ENCODE measurements at regions not wholly inside any gene's neighbourhood (a gene's known extent, or its start where the extent isn't known, plus 50 kb on each side); places are given as distances from the start of the nearest gene placed in this dataset.

DNA sequence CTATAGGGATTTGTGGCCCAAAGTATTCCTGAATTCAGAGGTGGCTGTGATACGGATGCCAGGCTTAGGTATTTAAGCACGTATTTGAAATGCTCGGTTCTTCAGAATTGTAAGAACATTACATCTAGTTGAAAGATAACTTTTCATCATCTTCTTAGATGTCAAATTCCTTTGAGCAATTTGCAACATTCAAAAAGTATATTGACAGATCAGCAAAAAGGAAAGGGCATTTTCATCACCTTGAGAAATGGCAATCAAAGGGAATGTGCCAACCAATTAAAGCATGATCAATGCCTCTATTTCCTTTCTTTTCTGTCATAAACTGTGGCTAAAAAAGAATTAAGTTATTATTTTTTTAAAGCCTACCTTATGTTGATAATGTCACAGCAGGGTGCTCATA, 66.3 kb upstream of the LRRTM4 start:
- Histone ChIP-seq H3K79me2 (ENCODE audit: insufficient read depth, low read length) (no peaks in the 10 kb centered on the region), H2BK20ac (ENCODE audit: low read depth, low read length, poor library complexity, severe bottlenecking) (no peak overlapping the region), H3K79me1 (ENCODE audit: insufficient read depth, low read depth, low read length, poor library complexity, severe bottlenecking) (no peaks in the 10 kb centered on the region), H4K5ac (ENCODE audit: insufficient read length, low read depth, low read length) (no peak overlapping the region), H3K9ac (ENCODE audit: extremely low read depth, insufficient read length, low read length) (no peak overlapping the region), H3K9me3 (ENCODE audit: control insufficient read depth, low read depth, low read length) (no peaks in the 10 kb centered on the region), H4K8ac (replicated peaks; ENCODE audit: insufficient read length, low read depth, low read length) (no peak overlapping the region), H2BK15ac (ENCODE audit: low read depth, low read length) (no peak overlapping the region), H3K4me2 (ENCODE audit: insufficient read depth, insufficient read length, low read length) (no peak overlapping the region), H2AFZ (ENCODE audit: low read length) (no peak overlapping the region), H2BK5ac (ENCODE audit: insufficient read length, low read length) (no peak overlapping the region), H3K23me2 (ENCODE audit: insufficient read length, low read depth, low read length, poor library complexity, severe bottlenecking) (peaks cover 3% of the 10 kb centered on the region), H2BK120ac (ENCODE audit: low read depth, low read length, poor library complexity, severe bottlenecking) (no peak overlapping the region), H2AK5ac (ENCODE audit: insufficient read length, low read length) (no peak overlapping the region), H2BK12ac (ENCODE audit: insufficient read length, low read depth, low read length) (no peak overlapping the region), H4K91ac (ENCODE audit: insufficient read length, low read depth, low read length) (no peak overlapping the region), H3K56ac (ENCODE audit: insufficient read length, low read depth, low read length) (no peak overlapping the region), H4K20me1 (ENCODE audit: control insufficient read depth, insufficient read depth, insufficient read length) (no peaks in the 10 kb centered on the region), H3K14ac (ENCODE audit: insufficient read depth, low read length) (no peak overlapping the region), H3K18ac (ENCODE audit: insufficient read length, low read depth, low read length) (no peak overlapping the region), H3K27ac (ENCODE audit: insufficient read length, low read depth, low read length) (no peak overlapping the region), H3K4ac (ENCODE audit: low read depth, low read length) (no peak overlapping the region), H3K27me3 (ENCODE audit: insufficient read depth, low read length) (no peaks in the 10 kb centered on the region), H3T11ph (ENCODE audit: low read length) (no peak overlapping the region), H3K23ac (ENCODE audit: insufficient read length, low read depth, low read length) (no peak overlapping the region), H3K4me1 (ENCODE audit: insufficient read depth, low read length) (no peaks in the 10 kb centered on the region; the same call in 1 of the 2 replicates)
- DNase-seq = no peak
- Mint-ChIP-seq H3K27me3 (ENCODE audit: low read depth) (no peaks in the 10 kb centered on the region), H3K4me1 (peaks cover 15% of the 10 kb centered on the region in 2 experiments), H3K9me3 (peaks cover 9 to 16% of the 10 kb centered on the region in 2 experiments; a peak in 4 of 5 replicates), H3K4me3 (no peak overlapping the region), H3K36me3 (ENCODE audit: insufficient read depth in 1 of 3, low read depth in 3 of 3) (peaks cover 9 to 21% (median 17%) of the 10 kb centered on the region in 3 experiments), H3K27ac (no peak overlapping the region)
- TF ChIP-seq, protein P1, sequence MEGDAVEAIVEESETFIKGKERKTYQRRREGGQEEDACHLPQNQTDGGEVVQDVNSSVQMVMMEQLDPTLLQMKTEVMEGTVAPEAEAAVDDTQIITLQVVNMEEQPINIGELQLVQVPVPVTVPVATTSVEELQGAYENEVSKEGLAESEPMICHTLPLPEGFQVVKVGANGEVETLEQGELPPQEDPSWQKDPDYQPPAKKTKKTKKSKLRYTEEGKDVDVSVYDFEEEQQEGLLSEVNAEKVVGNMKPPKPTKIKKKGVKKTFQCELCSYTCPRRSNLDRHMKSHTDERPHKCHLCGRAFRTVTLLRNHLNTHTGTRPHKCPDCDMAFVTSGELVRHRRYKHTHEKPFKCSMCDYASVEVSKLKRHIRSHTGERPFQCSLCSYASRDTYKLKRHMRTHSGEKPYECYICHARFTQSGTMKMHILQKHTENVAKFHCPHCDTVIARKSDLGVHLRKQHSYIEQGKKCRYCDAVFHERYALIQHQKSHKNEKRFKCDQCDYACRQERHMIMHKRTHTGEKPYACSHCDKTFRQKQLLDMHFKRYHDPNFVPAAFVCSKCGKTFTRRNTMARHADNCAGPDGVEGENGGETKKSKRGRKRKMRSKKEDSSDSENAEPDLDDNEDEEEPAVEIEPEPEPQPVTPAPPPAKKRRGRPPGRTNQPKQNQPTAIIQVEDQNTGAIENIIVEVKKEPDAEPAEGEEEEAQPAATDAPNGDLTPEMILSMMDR (conservative IDR thresholded peaks at IDR 0.05) = no peak
- WGBS (ENCODE audit: extremely low coverage, insufficient read length, low lambda C conversion rate) = no CpG with 5 or more reads among the region's 3 CpGs

All from H9 (cell line).